ENCODE measurements at regions not wholly inside any gene's neighbourhood (a gene's known extent, or its start where the extent isn't known, plus 50 kb on each side); places are given as distances from the start of the nearest gene placed in this dataset.

DNA sequence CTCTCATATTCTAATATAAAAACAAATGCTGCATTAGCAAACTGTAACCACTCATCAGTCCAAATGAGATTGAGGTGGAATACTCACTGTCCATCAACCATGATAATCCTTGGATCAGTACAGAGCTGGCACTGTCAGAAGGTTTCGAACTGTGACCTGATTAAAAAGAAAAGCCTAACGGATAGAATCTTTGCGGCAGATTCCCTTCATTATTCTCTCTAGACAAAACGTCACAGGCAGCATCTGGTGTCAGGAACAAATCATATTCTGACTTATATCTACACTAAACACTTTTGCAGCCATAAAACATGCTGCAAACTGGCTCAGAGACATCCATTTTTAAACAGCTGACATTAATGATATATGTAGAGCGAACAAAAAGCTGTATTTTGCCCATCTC, 677.7 kb upstream of the NXPH2 start:
- TF ChIP-seq, protein P1, sequence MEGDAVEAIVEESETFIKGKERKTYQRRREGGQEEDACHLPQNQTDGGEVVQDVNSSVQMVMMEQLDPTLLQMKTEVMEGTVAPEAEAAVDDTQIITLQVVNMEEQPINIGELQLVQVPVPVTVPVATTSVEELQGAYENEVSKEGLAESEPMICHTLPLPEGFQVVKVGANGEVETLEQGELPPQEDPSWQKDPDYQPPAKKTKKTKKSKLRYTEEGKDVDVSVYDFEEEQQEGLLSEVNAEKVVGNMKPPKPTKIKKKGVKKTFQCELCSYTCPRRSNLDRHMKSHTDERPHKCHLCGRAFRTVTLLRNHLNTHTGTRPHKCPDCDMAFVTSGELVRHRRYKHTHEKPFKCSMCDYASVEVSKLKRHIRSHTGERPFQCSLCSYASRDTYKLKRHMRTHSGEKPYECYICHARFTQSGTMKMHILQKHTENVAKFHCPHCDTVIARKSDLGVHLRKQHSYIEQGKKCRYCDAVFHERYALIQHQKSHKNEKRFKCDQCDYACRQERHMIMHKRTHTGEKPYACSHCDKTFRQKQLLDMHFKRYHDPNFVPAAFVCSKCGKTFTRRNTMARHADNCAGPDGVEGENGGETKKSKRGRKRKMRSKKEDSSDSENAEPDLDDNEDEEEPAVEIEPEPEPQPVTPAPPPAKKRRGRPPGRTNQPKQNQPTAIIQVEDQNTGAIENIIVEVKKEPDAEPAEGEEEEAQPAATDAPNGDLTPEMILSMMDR (IDR thresholded peaks at IDR 0.05 in 2 of 3, conservative IDR thresholded peaks at IDR 0.05 in 1 of 3; ENCODE audit: insufficient read depth in 2 of 3, low read depth in 1 of 3, low read length in 3 of 3) = no peak
- TF ChIP-seq ESRRA (IDR thresholded peaks at IDR 0.05; ENCODE audit: borderline replicate concordance, low read depth) = no peak
- TF ChIP-seq, protein P2, sequence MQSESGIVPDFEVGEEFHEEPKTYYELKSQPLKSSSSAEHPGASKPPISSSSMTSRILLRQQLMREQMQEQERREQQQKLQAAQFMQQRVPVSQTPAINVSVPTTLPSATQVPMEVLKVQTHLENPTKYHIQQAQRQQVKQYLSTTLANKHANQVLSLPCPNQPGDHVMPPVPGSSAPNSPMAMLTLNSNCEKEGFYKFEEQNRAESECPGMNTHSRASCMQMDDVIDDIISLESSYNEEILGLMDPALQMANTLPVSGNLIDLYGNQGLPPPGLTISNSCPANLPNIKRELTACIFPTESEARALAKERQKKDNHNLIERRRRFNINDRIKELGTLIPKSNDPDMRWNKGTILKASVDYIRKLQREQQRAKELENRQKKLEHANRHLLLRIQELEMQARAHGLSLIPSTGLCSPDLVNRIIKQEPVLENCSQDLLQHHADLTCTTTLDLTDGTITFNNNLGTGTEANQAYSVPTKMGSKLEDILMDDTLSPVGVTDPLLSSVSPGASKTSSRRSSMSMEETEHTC (IDR thresholded peaks at IDR 0.05) = no peak
